C4-2B (cell line): ENCODE measurements at regions not wholly inside any gene's neighbourhood (a gene's known extent, or its start where the extent isn't known, plus 50 kb on each side); places are given as distances from the start of the nearest gene placed in this dataset.

Experiments
- CTCF ChIP-seq: fragments of 450-650 bp; conservative IDR thresholded peaks from 2 replicates; pipeline ENCODE4 v1.5.1; 2017; ENCODE audit warnings: mild to moderate bottlenecking
- ZFX ChIP-seq: fragments of 450-650 bp; IDR thresholded peaks from 2 replicates; pipeline ENCODE4 v1.6.1; 2017

GRCh38 chr13:103190841-103191240 is 124.6 kb upstream of the SLC10A2 start:
- TF ChIP-seq CTCF (no peak), ZFX (no peak)
